H1 (cell line): ENCODE measurements at regions not wholly inside any gene's neighbourhood (a gene's known extent, or its start where the extent isn't known, plus 50 kb on each side); places are given as distances from the start of the nearest gene placed in this dataset.

Experiments
- CTCF ChIA-PET: fragments of 300-600 bp; sonication (Branson Sonifier 250); formaldehyde crosslinking; loops from one replicate; lab custom pipeline; 2021; ENCODE audit not compliant: partially characterized antibody; lab: Charles Lee
- POLR2A ChIA-PET: fragments of 300-600 bp; sonication (Branson Sonifier 250); formaldehyde crosslinking; loops from one replicate; lab custom pipeline; 2021; ENCODE audit warnings: inconsistent platforms; ENCODE audit not compliant: partially characterized antibody; lab: Charles Lee
- DNase-seq, 2 experiments: peaks; one replicate each; pipeline versions ENCODE4 v3.0.0 to v3.0.0-alpha.2; 2010 to 2022; ENCODE audit warnings: low spot score in 2 of 2, low read depth in 1 of 2, mixed read lengths in 1 of 2
- FAIRE-seq: peaks from 2 replicates; lab custom pipeline; 2011; peaks lifted over from hg19 to GRCh38; lab: Jason Lieb, UNC
- H2AFZ ChIP-seq: 2 replicates; pipeline ENCODE4 v1.8.1; 2012; ENCODE audit warnings: low read length, inconsistent platforms
- H2AK5ac ChIP-seq: 2 replicates; pipeline ENCODE4 v1.6.1; 2013; ENCODE audit warnings: low read depth, low read length
- H2BK120ac ChIP-seq: replicated peaks from 2 replicates; pipeline ENCODE3; 2013; ENCODE audit warnings: low read depth, low read length, inconsistent platforms
- H2BK12ac ChIP-seq: 2 replicates; pipeline ENCODE4 v1.6.1; 2013; ENCODE audit warnings: low read depth, low read length
- H2BK15ac ChIP-seq: 2 replicates; pipeline ENCODE4 v1.6.1; 2013; ENCODE audit warnings: low read length
- H2BK20ac ChIP-seq: 2 replicates; pipeline ENCODE4 v1.6.1; 2013; ENCODE audit warnings: low read length
- H2BK5ac ChIP-seq: 2 replicates; pipeline ENCODE4 v1.6.1; 2013; ENCODE audit warnings: low read depth, low read length
- H3K14ac ChIP-seq: 2 replicates; pipeline ENCODE4 v1.6.1; 2013; ENCODE audit warnings: inconsistent platforms; ENCODE audit not compliant: insufficient read length
- H3K18ac ChIP-seq: 2 replicates; pipeline ENCODE4 v1.6.1; 2013; ENCODE audit warnings: low read length; ENCODE audit errors: extremely low read depth
- H3K23ac ChIP-seq: 2 replicates; pipeline ENCODE4 v1.6.1; 2013; ENCODE audit warnings: inconsistent platforms; ENCODE audit not compliant: insufficient read length
- H3K23me2 ChIP-seq: 2 replicates; pipeline ENCODE4 v1.6.1; 2013; ENCODE audit warnings: low read depth, low read length
- H3K27ac ChIP-seq: 2 replicates; pipeline ENCODE4 v1.6.1; 2011; ENCODE audit warnings: low read depth, low read length, inconsistent platforms
- H3K27me3 ChIP-seq, 4 experiments: replicated peaks in 1 of 4; 1 replicate in 1 of 4; 2 replicates in 3 of 4; pipeline versions ENCODE4 v1.6.1 to v1.8.1; 2011 to 2013; ENCODE audit warnings: low read length in 3 of 4, mild to moderate bottlenecking in 3 of 4, inconsistent platforms in 2 of 4, mixed read lengths in 2 of 4, moderate library complexity in 1 of 4; ENCODE audit not compliant: control insufficient read depth in 3 of 4, insufficient read depth in 3 of 4; ENCODE audit errors: extremely low read depth in 1 of 4
- H3K36me3 ChIP-seq, 4 experiments: 2 replicates each; pipeline versions ENCODE4 v1.6.1 to v1.8.1; 2011 to 2013; ENCODE audit warnings: mild to moderate bottlenecking in 4 of 4, low read length in 3 of 4, moderate library complexity in 2 of 4, control low read depth in 1 of 4, inconsistent platforms in 1 of 4; ENCODE audit not compliant: insufficient read depth in 4 of 4, control insufficient read depth in 2 of 4
- H3K4ac ChIP-seq: replicated peaks from 2 replicates; pipeline ENCODE3; 2013; ENCODE audit warnings: low read length, low read depth, mixed read lengths, inconsistent platforms; ENCODE audit not compliant: insufficient read length
- H3K4me1 ChIP-seq, 4 experiments: replicated peaks in 1 of 4; 1 replicate in 1 of 4; 2 replicates in 3 of 4; pipeline versions ENCODE4 v1.6.1 to v1.8.1; 2011 to 2013; ENCODE audit warnings: low read length in 3 of 4, inconsistent platforms in 2 of 4, mixed read lengths in 1 of 4; ENCODE audit not compliant: insufficient read depth in 4 of 4, control insufficient read depth in 3 of 4
- H3K4me2 ChIP-seq, 2 experiments: 2 replicates each; pipeline versions ENCODE4 v1.6.1 to v1.8.1; 2011 to 2013; ENCODE audit warnings: low read depth in 2 of 2, low read length in 2 of 2, control low read depth in 1 of 2, inconsistent platforms in 1 of 2, mild to moderate bottlenecking in 1 of 2; ENCODE audit not compliant: insufficient read depth in 1 of 2
- H3K4me3 ChIP-seq, 4 experiments: fragments of 200-600, 300-600 bp in 1 of 4; sonication (generic), shearing (Covaris generic), sonication (Bioruptor Twin) in 1 of 4; 2 replicates each; pipeline versions ENCODE4 v1.5.1 to v1.8.1; 2011 to 2016; ENCODE audit warnings: low read length in 4 of 4, low read depth in 3 of 4, control low read depth in 2 of 4, inconsistent platforms in 2 of 4, mild to moderate bottlenecking in 2 of 4, mixed read lengths in 1 of 4, moderate library complexity in 1 of 4; ENCODE audit not compliant: insufficient read depth in 2 of 4; ENCODE audit errors: extremely low read depth in 1 of 4
- H3K56ac ChIP-seq: replicated peaks from 2 replicates; pipeline ENCODE3; 2013; ENCODE audit warnings: low read depth, mild to moderate bottlenecking, mixed read lengths, low read length, inconsistent platforms; ENCODE audit not compliant: insufficient read length
- H3K79me1 ChIP-seq: 2 replicates; pipeline ENCODE4 v1.6.1; 2013; ENCODE audit warnings: low read depth, low read length, control low read depth
- H3K79me2 ChIP-seq, 2 experiments: 2 replicates each; pipeline versions ENCODE4 v1.6.1 to v1.8.1; 2012 to 2013; ENCODE audit warnings: low read length in 2 of 2, mild to moderate bottlenecking in 2 of 2, inconsistent platforms in 1 of 2; ENCODE audit not compliant: insufficient read depth in 2 of 2, control insufficient read depth in 1 of 2
- H3K9ac ChIP-seq, 4 experiments: replicated peaks in 1 of 4; 1 replicate in 1 of 4; 2 replicates in 3 of 4; pipeline versions ENCODE4 v1.6.1 to v1.8.1; 2011 to 2013; ENCODE audit warnings: low read depth in 3 of 4, low read length in 3 of 4, control low read depth in 2 of 4, mild to moderate bottlenecking in 2 of 4, moderate library complexity in 2 of 4, inconsistent platforms in 1 of 4; ENCODE audit errors: extremely low read depth in 1 of 4
- H3K9me3 ChIP-seq, 2 experiments: 2 replicates each; pipeline versions ENCODE4 v1.6.1 to v1.8.1; 2012 to 2013; ENCODE audit warnings: mild to moderate bottlenecking in 2 of 2, moderate library complexity in 2 of 2, control low read depth in 1 of 2, inconsistent platforms in 1 of 2, low read depth in 1 of 2, low read length in 1 of 2, mixed read lengths in 1 of 2; ENCODE audit not compliant: insufficient read depth in 2 of 2
- H4K20me1 ChIP-seq, 2 experiments: replicated peaks in 1 of 2; 2 replicates each; pipeline versions ENCODE3 to v1.8.1; 2011 to 2013; ENCODE audit warnings: inconsistent platforms in 2 of 2, low read length in 2 of 2, mild to moderate bottlenecking in 1 of 2; ENCODE audit not compliant: insufficient read depth in 2 of 2, control insufficient read depth in 1 of 2
- H4K5ac ChIP-seq: 2 replicates; pipeline ENCODE4 v1.6.1; 2013; ENCODE audit warnings: low read length, low read depth, mixed read lengths, inconsistent platforms; ENCODE audit not compliant: insufficient read length
- H4K8ac ChIP-seq: 2 replicates; pipeline ENCODE4 v1.8.0; 2013; ENCODE audit warnings: mild to moderate bottlenecking, moderate library complexity, low read length, inconsistent platforms; ENCODE audit not compliant: insufficient read depth; ENCODE audit errors: extremely low read depth
- H4K91ac ChIP-seq: replicated peaks from 2 replicates; pipeline ENCODE3; 2013; ENCODE audit warnings: low read length, mixed read lengths, inconsistent platforms; ENCODE audit not compliant: insufficient read length
- CHD1 ChIP-seq: IDR thresholded peaks from 2 replicates; pipeline ENCODE4 v1.6.1; 2012; ENCODE audit warnings: low read depth, low read length, improper control_type of control experiment
- CHD2 ChIP-seq: IDR thresholded peaks from 2 replicates; pipeline ENCODE4 v1.6.1; 2012; ENCODE audit warnings: low read length, improper control_type of control experiment
- GABPA ChIP-seq: IDR thresholded peaks from 2 replicates; pipeline ENCODE4 v1.6.1; 2011; ENCODE audit warnings: mild to moderate bottlenecking, low read length, moderate library complexity, borderline replicate concordance; ENCODE audit not compliant: insufficient read depth
- HDAC2 ChIP-seq, 2 experiments: fragments of 300-600 bp in 1 of 2; sonication (generic) in 1 of 2; IDR thresholded peaks; 2 replicates each; pipeline ENCODE4 v1.6.1; 2011 to 2012; ENCODE audit warnings: low read depth in 2 of 2, low read length in 2 of 2, mild to moderate bottlenecking in 2 of 2, moderate library complexity in 2 of 2, borderline replicate concordance in 1 of 2, inconsistent platforms in 1 of 2
- NRF1 ChIP-seq: IDR thresholded peaks from 2 replicates; pipeline ENCODE4 v1.6.1; 2011; ENCODE audit warnings: mild to moderate bottlenecking, low read depth, low read length, improper control_type of control experiment
- PHF8 ChIP-seq: fragments of 200-600 bp; sonication (generic); conservative IDR thresholded peaks from 2 replicates; pipeline ENCODE4 v1.7.1; 2012; ENCODE audit warnings: low read depth, mild to moderate bottlenecking, inconsistent platforms, low read length, moderate library complexity
- POLR2A ChIP-seq, 2 experiments: IDR thresholded peaks; 1 replicate in 1 of 2; 2 replicates in 1 of 2; pipeline ENCODE4 v1.6.1; 2011; ENCODE audit warnings: low read depth in 2 of 2, low read length in 2 of 2, mild to moderate bottlenecking in 2 of 2; ENCODE audit errors: control extremely low read depth in 1 of 2
- POLR2AphosphoS5 ChIP-seq: IDR thresholded peaks from 2 replicates; pipeline ENCODE4 v1.6.1; 2011; ENCODE audit warnings: low read depth, low read length
- RAD21 ChIP-seq, 2 experiments: IDR thresholded peaks in 1 of 2; conservative IDR thresholded peaks in 1 of 2; 2 replicates each; pipeline ENCODE4 v1.6.1; 2011; ENCODE audit warnings: low read depth in 2 of 2, low read length in 2 of 2, improper control_type of control experiment in 1 of 2, inconsistent platforms in 1 of 2, mild to moderate bottlenecking in 1 of 2, moderate library complexity in 1 of 2
- SIRT6 ChIP-seq: IDR thresholded peaks from one replicate; pipeline ENCODE4 v1.7.1; 2012; ENCODE audit warnings: low read length, inconsistent platforms
- SRF ChIP-seq: IDR thresholded peaks from 2 replicates; pipeline ENCODE4 v1.6.1; 2011; ENCODE audit warnings: mild to moderate bottlenecking, low read depth, low read length, moderate library complexity
- TAF7 ChIP-seq: optimal IDR thresholded peaks from 2 replicates; pipeline ENCODE3; 2011; ENCODE audit warnings: low read depth, mild to moderate bottlenecking, inconsistent platforms, low read length, moderate library complexity, borderline replicate concordance
- TEAD4 ChIP-seq: IDR thresholded peaks from 2 replicates; pipeline ENCODE4 v1.6.1; 2012; ENCODE audit warnings: low read depth, low read length, inconsistent platforms, mixed read lengths
- WGBS, 2 experiments: shearing (Covaris generic) in 1 of 2; methylation state at CpG; one replicate each; pipeline versions ENCODE4 v1.1.6 to v1.1.7; 2013 to 2015; ENCODE audit warnings: low lambda C conversion rate in 2 of 2, mixed read lengths in 2 of 2, inconsistent platforms in 1 of 2, low coverage in 1 of 2, missing lambda C conversion rate in 1 of 2; ENCODE audit not compliant: insufficient replicate concordance in 2 of 2, insufficient coverage in 1 of 2, insufficient read length in 1 of 2; ENCODE audit errors: extremely low coverage in 1 of 2, missing lambda C conversion rate in 1 of 2; 5-methylcytosine and 5-hydroxymethylcytosine counted together
- TF ChIP-seq, protein P1 (sequence below): IDR thresholded peaks from 2 replicates; pipeline ENCODE4 v1.6.1; 2011; ENCODE audit warnings: low read depth, mild to moderate bottlenecking, low read length; ENCODE audit not compliant: insufficient read depth

DNA sequence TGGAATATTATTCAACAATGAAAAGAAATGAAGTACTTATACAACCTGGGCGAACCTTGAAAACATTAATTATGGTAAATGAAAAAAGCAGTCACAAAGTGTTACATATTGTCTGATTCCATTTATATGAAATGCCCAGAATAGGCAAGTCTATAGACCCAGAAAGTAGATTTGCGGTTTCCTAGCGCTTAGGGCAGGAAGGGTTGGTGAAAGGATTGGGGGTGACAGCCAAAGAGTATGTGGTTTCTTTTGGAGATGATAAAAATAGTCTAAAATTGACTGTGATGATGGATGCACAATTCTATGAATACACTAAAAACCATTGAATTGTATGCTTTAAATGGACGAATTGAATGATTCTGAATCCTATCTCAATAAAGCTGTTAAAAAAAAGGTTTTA is 55.8 kb downstream of the RESF1 start:
- Histone ChIP-seq H3K23ac (no peak overlapping the region), H3K56ac (no peak overlapping the region), H2AFZ (no peak overlapping the region), H4K91ac (peak overlapping the region; percentile 98), H3K4me2 (no peak overlapping the region), H4K5ac (peak overlapping the region; percentile 26), H3K14ac (no peak overlapping the region), H2BK5ac (no peak overlapping the region; the same call in 1 of the 2 replicates), H3K36me3 (no peaks in the 10 kb centered on the region), H2BK12ac (no peak overlapping the region), H3K18ac (peak overlapping the region; percentile 86; the same call in 1 of the 2 replicates), H2BK20ac (peak overlapping the region; percentile 95; the same call in 1 of the 2 replicates), H4K8ac (no peak overlapping the region), H3K79me2 (no peaks in the 10 kb centered on the region), H3K9ac (no peak overlapping the region), H3K4me3 (no peak overlapping the region), H4K20me1 (no peaks in the 10 kb centered on the region), H2AK5ac (no peak overlapping the region; the same call in 1 of the 2 replicates), H3K27me3 (no peaks in the 10 kb centered on the region), H3K4me1 (peaks cover 2 to 15% (median 10%) of the 10 kb centered on the region in 4 experiments), H2BK120ac (peak overlapping the region; percentile 79), H3K23me2 (no peaks in the 10 kb centered on the region), H3K27ac (no peak overlapping the region), H3K79me1 (no peaks in the 10 kb centered on the region), H3K4ac (peak overlapping the region; percentile 97), H3K9me3 (no peaks in the 10 kb centered on the region), H2BK15ac (no peak overlapping the region)
- DNase-seq (no peak), FAIRE-seq (no peak)
- WGBS, 2 experiments, result 87% methylated on average over 4 of the region's 4 CpGs; no CpG with 5 or more reads in 1 of the 2 experiments
- CTCF ChIA-PET, result no interaction called here
- POLR2A ChIA-PET, result interaction anchor here (0.7 kb wide), 1 partner anchor 491 kb away, joined by 3 read pairs; no protein-coding TSS in a partner anchor
- TF ChIP-seq CHD2 (no peak), NRF1 (no peak), TAF7 (no peak), POLR2A (IDR thresholded peaks at IDR 0.05; ENCODE audit: control extremely low read depth in 1 of 2, low read depth in 2 of 2, low read length in 2 of 2) (no peak), TEAD4 (no peak), SRF (no peak), RAD21 (IDR thresholded peaks at IDR 0.05 in 1 of 2, conservative IDR thresholded peaks at IDR 0.05 in 1 of 2; ENCODE audit: low read depth in 2 of 2, low read length in 2 of 2) (no peak), POLR2AphosphoS5 (no peak), PHF8 (no peak), GABPA (no peak), SIRT6 (no peak), HDAC2 (IDR thresholded peaks at IDR 0.05; ENCODE audit: borderline replicate concordance in 1 of 2, low read depth in 2 of 2, low read length in 2 of 2) (no peak), CHD1 (no peak)
- TF ChIP-seq, protein P1, sequence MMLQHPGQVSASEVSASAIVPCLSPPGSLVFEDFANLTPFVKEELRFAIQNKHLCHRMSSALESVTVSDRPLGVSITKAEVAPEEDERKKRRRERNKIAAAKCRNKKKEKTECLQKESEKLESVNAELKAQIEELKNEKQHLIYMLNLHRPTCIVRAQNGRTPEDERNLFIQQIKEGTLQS, result no peak
